ENCODE measurements at regions not wholly inside any gene's neighbourhood (a gene's known extent, or its start where the extent isn't known, plus 50 kb on each side); places are given as distances from the start of the nearest gene placed in this dataset.
"Not testable (repeated sequence)": the region's sequence is repeated elsewhere in the genome, so short reads cannot be mapped to it uniquely, and the experiment has no call there.

GRCh38 chr6:106789428-106790148 lies 160.2 kb downstream of the QRSL1 start:
- no peak overlapping the region for H3K4me3 ChIP-seq (replicated peaks; ENCODE audit: low read depth, low read length)
- TF ChIP-seq CTCF (IDR thresholded peaks at IDR 0.05; ENCODE audit: low read depth, low read length, missing control alignments), result no peak
- no peak for DNase-seq (ENCODE audit: extremely low read depth, low read depth)

- no peak for TF ChIP-seq CTCF (IDR thresholded peaks at IDR 0.05; ENCODE audit: low read depth, low read length, missing control alignments)
- H3K4me3 ChIP-seq (replicated peaks; ENCODE audit: low read depth, low read length), result no peak overlapping the region
- no peak for DNase-seq (ENCODE audit: extremely low read depth, low read depth)
Measured at GRCh38 chr6:106788761-106789160, 159.4 kb downstream of the QRSL1 start.

GRCh38 chr6:106787327-106788196 lies 158.2 kb downstream of the QRSL1 start:
- no peak for TF ChIP-seq CTCF (IDR thresholded peaks at IDR 0.05; ENCODE audit: low read depth, low read length, missing control alignments)
- H3K4me3 ChIP-seq (replicated peaks; ENCODE audit: low read depth, low read length), result no peak overlapping the region
- DNase-seq (ENCODE audit: extremely low read depth, low read depth), result no peak

- DNase-seq (ENCODE audit: extremely low read depth, low read depth), result no peak
- no peak for TF ChIP-seq CTCF (IDR thresholded peaks at IDR 0.05; ENCODE audit: low read depth, low read length, missing control alignments)
- no peak overlapping the region for H3K4me3 ChIP-seq (replicated peaks; ENCODE audit: low read depth, low read length)
Measured at GRCh38 chr6:106785298-106785697, 155.9 kb downstream of the QRSL1 start.

GRCh38 chr6:106783640-106784566 lies 154.5 kb downstream of the QRSL1 start:
- no peak for DNase-seq (ENCODE audit: extremely low read depth, low read depth)
- no peak overlapping the region for H3K4me3 ChIP-seq (replicated peaks; ENCODE audit: low read depth, low read length)
- no peak for TF ChIP-seq CTCF (IDR thresholded peaks at IDR 0.05; ENCODE audit: low read depth, low read length, missing control alignments)

- no peak for DNase-seq (ENCODE audit: extremely low read depth, low read depth)
- no peak overlapping the region for H3K4me3 ChIP-seq (replicated peaks; ENCODE audit: low read depth, low read length)
- no peak for TF ChIP-seq CTCF (IDR thresholded peaks at IDR 0.05; ENCODE audit: low read depth, low read length, missing control alignments)
Measured at GRCh38 chr6:106782536-106783285, 153.3 kb downstream of the QRSL1 start.

- not testable (repeated sequence) for H3K4me3 ChIP-seq (replicated peaks; ENCODE audit: low read depth, low read length); DNase-seq (ENCODE audit: extremely low read depth, low read depth)
Measured at GRCh38 chr6:106779552-106779951, 150.2 kb downstream of the QRSL1 start.

Measured in HFF-Myc (cell line).